AG09309 (cell line): ENCODE measurements at regions not wholly inside any gene's neighbourhood (a gene's known extent, or its start where the extent isn't known, plus 50 kb on each side); places are given as distances from the start of the nearest gene placed in this dataset.

Experiments used
- DNase-seq: peaks from one replicate; pipeline ENCODE4 v3.0.0-alpha.2; 2010; ENCODE audit warnings: low read depth
- H3K4me3 ChIP-seq: 2 replicates; pipeline ENCODE4 v1.5.1; 2011; ENCODE audit warnings: mild to moderate bottlenecking, low read depth, low read length, moderate library complexity; ENCODE audit not compliant: control insufficient read depth
- CTCF ChIP-seq: IDR thresholded peaks from 2 replicates; pipeline ENCODE4 v1.5.1; 2011; ENCODE audit warnings: mild to moderate bottlenecking, low read depth, low read length, inconsistent platforms; ENCODE audit not compliant: insufficient read depth, control insufficient read depth; ENCODE audit errors: missing control alignments

- TF ChIP-seq CTCF, result no peak
- no peak overlapping the region for H3K4me3 ChIP-seq
- DNase-seq, result no peak
Measured at GRCh38 chr10:124315591-124316270, 103.0 kb downstream of the OAT start.

DNA sequence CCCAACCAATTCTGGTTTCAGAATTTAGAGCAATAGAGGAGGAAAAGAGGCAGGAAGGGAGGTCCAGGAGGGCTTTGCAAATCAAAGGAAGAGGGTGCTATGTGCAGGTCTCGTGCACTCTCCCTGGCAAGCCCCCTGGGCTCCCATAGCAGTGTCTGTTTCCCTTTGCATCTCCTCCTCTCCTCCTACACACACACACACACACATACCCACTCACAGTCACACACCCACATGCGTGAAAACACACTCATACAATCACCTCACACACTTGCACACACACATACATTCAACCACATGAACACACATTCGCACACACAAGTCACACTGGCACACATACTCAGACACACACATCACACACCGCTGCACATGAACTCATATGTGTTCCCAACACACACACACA is 105.3 kb downstream of the OAT start:
- DNase-seq, result no peak
- H3K4me3 ChIP-seq, result no peak overlapping the region
- TF ChIP-seq CTCF, result no peak

DNA sequence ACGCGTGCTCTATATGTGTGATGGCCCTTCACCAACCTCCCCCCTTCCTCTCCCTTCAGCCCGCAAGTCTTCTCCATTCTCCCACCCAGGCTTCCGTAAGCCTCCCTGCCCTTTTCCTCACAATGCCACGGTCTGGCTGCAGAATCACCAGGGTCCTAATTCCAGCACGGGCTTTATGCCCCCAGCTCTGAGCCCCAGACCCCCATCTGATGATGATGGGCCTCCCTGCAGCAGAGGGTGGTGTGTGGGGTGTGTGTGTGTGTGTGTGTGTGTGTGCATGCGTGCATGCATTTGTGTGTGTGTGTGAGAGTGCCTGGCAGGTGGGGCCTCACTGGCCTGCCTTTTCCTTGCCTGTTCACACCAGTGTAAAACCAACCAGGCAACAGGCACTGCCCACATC is 109.9 kb downstream of the OAT start:
- no peak overlapping the region for H3K4me3 ChIP-seq
- no peak for TF ChIP-seq CTCF
- no peak for DNase-seq

DNA sequence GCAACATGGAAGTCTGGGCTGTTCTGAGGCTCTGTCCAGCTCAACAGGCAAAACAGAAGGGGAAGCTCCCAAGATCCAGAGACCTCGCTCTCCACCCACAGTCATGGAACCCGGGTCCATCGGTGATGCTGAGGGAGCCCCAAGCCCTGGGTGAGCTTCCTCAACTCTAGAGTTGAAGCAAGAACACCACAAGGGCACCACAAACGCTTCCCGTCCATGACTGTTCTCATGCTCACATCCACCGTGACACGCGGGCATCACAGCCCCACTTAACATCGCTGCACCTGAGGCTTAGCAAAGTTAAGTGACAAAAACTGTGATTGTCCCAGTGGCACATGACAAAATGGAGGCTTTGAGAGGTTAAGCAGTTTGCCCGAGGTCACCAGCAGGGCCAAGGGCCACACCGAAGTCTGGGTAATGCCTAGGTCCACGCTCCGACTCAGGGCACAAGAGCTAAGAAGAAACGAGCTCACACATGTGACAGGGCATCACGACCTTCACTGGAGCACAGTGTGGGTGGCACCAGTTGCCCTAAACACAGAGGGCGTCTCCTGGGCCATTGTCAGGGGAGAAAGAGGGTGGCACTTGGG is 110.6 kb downstream of the OAT start:
- H3K4me3 ChIP-seq, result no peak overlapping the region
- no peak for TF ChIP-seq CTCF
- DNase-seq, result no peak

GRCh38 chr10:124307591-124307990 is 111.1 kb downstream of the OAT start:
- no peak for TF ChIP-seq CTCF
- no peak for DNase-seq
- no peak overlapping the region for H3K4me3 ChIP-seq

DNA sequence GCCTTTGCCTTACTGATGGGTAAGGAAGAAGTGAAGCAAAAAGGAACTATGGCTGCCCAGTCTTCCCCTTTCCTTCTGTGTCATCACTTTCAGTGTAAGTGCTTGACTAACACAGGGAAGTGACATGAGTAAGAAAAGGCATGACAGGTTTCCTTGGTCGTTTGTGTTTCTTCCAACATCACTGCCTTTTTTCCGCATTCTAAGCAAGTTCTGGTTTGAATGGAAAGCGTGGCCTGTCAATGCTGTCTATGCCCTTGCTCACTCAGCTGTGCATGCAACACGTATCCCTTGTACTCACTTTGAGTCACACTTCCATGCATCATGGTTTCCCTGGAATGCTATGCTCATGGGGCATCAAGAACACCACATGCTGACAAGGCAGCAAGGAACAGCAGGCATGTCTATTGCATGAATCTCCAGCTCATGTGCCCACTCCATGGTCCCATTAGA is 111.8 kb downstream of the OAT start:
- no peak for TF ChIP-seq CTCF
- no peak for DNase-seq

More for the DNA sequence above, 111.8 kb downstream of the OAT start:
- no peak overlapping the region for H3K4me3 ChIP-seq
